NCI-H128 (cell line): ENCODE measurements at regions not wholly inside any gene's neighbourhood (a gene's known extent, or its start where the extent isn't known, plus 50 kb on each side); places are given as distances from the start of the nearest gene placed in this dataset.

Source experiments
- DNase-seq: peaks from one replicate; lab custom pipeline; 2025; ENCODE audit not compliant: unreplicated experiment; lab: John Stamatoyannopoulos, UW

- DNase-seq, result no peak
These were observed 571.5 kb downstream of the SLC4A3 start for GRCh38 chr2:220198896-220199295.

- no peak for DNase-seq
These were observed 574.6 kb downstream of the SLC4A3 start for GRCh38 chr2:220202066-220202465.

- no peak for DNase-seq
These were observed 581.7 kb downstream of the SLC4A3 start for GRCh38 chr2:220209093-220209492.

GRCh38 chr2:220209751-220210150, 582.3 kb downstream of the SLC4A3 start:
- no peak for DNase-seq

GRCh38 chr2:220212296-220213080, 585.1 kb downstream of the SLC4A3 start:
- DNase-seq, result no peak

- DNase-seq, result no peak
These were observed 588.4 kb downstream of the SLC4A3 start for GRCh38 chr2:220215785-220216184.

GRCh38 chr2:220219371-220219770, 591.9 kb downstream of the SLC4A3 start:
- DNase-seq, result no peak

GRCh38 chr2:220220009-220220408, 592.6 kb downstream of the SLC4A3 start:
- DNase-seq, result no peak

- no peak for DNase-seq
These were observed 594.6 kb downstream of the SLC4A3 start for GRCh38 chr2:220221992-220222391.

GRCh38 chr2:220224691-220225543, 597.5 kb downstream of the SLC4A3 start:
- DNase-seq, result no peak

GRCh38 chr2:220226076-220226475, 598.6 kb downstream of the SLC4A3 start:
- no peak for DNase-seq

GRCh38 chr2:220226546-220226945, 599.1 kb downstream of the SLC4A3 start:
- DNase-seq, result no peak

- DNase-seq, result no peak
These were observed 600.0 kb downstream of the SLC4A3 start for GRCh38 chr2:220227266-220227920.

- DNase-seq, result no peak
These were observed 601.0 kb downstream of the SLC4A3 start for GRCh38 chr2:220228310-220229006.

GRCh38 chr2:220240641-220241040, 613.2 kb downstream of the SLC4A3 start:
- DNase-seq, result no peak

- no peak for DNase-seq
These were observed 614.0 kb downstream of the SLC4A3 start for GRCh38 chr2:220241423-220241822.

GRCh38 chr2:220243571-220243970, 616.1 kb downstream of the SLC4A3 start:
- no peak for DNase-seq

GRCh38 chr2:220246386-220246785, 619.0 kb downstream of the SLC4A3 start:
- no peak for DNase-seq

- no peak for DNase-seq
These were observed 620.3 kb downstream of the SLC4A3 start for GRCh38 chr2:220247588-220248350.

GRCh38 chr2:220259662-220260061, 632.2 kb downstream of the SLC4A3 start:
- DNase-seq, result no peak
